HG02571 (cell line): ENCODE measurements at regions not wholly inside any gene's neighbourhood (a gene's known extent, or its start where the extent isn't known, plus 50 kb on each side); places are given as distances from the start of the nearest gene placed in this dataset.

Experiments used
- ATAC-seq: cut with Tn5 transposase; IDR thresholded peaks from one replicate; pipeline ENCODE4 v1.9.1; 2021; ENCODE audit warnings: mild to moderate bottlenecking, moderate library complexity; ENCODE audit not compliant: unreplicated experiment

GRCh38 chr6:119921491-119922010 lies 572.0 kb upstream of the MAN1A1 start:
- no peak for ATAC-seq

GRCh38 chr6:119917186-119917585 lies 567.6 kb upstream of the MAN1A1 start:
- ATAC-seq: no peak

GRCh38 chr6:119915971-119916370 lies 566.4 kb upstream of the MAN1A1 start:
- no peak for ATAC-seq

- no peak for ATAC-seq
These were observed 558.6 kb upstream of the MAN1A1 start for GRCh38 chr6:119908157-119908556.

- no peak for ATAC-seq
These were observed 553.1 kb upstream of the MAN1A1 start for GRCh38 chr6:119902681-119903080.

GRCh38 chr6:119896806-119897205 lies 547.2 kb upstream of the MAN1A1 start:
- ATAC-seq: no peak

GRCh38 chr6:119895626-119896025 lies 546.1 kb upstream of the MAN1A1 start:
- no peak for ATAC-seq

- no peak for ATAC-seq
These were observed 545.2 kb upstream of the MAN1A1 start for GRCh38 chr6:119894811-119895210.

GRCh38 chr6:119891644-119892043 lies 542.1 kb upstream of the MAN1A1 start:
- ATAC-seq: no peak

GRCh38 chr6:119891206-119891605 lies 541.6 kb upstream of the MAN1A1 start:
- ATAC-seq: no peak

- ATAC-seq: no peak
These were observed 540.9 kb upstream of the MAN1A1 start for GRCh38 chr6:119890470-119890869.

GRCh38 chr6:119887666-119888065 lies 538.1 kb upstream of the MAN1A1 start:
- ATAC-seq: no peak

- ATAC-seq: no peak
These were observed 531.9 kb upstream of the MAN1A1 start for GRCh38 chr6:119881416-119881815.

- ATAC-seq: no peak
These were observed 531.3 kb upstream of the MAN1A1 start for GRCh38 chr6:119880840-119881239.

- no peak for ATAC-seq
These were observed 530.2 kb upstream of the MAN1A1 start for GRCh38 chr6:119879731-119880130.

GRCh38 chr6:119874381-119874780 lies 524.8 kb upstream of the MAN1A1 start:
- no peak for ATAC-seq

- no peak for ATAC-seq
These were observed 523.5 kb upstream of the MAN1A1 start for GRCh38 chr6:119873107-119873506.

- no peak for ATAC-seq
These were observed 522.0 kb upstream of the MAN1A1 start for GRCh38 chr6:119871520-119871919.

GRCh38 chr6:119865466-119866350 lies 516.1 kb upstream of the MAN1A1 start:
- no peak for ATAC-seq

- no peak for ATAC-seq
These were observed 513.2 kb upstream of the MAN1A1 start for GRCh38 chr6:119862719-119863118.

GRCh38 chr6:119858901-119859300 lies 509.3 kb upstream of the MAN1A1 start:
- no peak for ATAC-seq

- no peak for ATAC-seq
These were observed 506.6 kb upstream of the MAN1A1 start for GRCh38 chr6:119856136-119856535.

GRCh38 chr6:119848696-119849095 lies 499.1 kb upstream of the MAN1A1 start:
- ATAC-seq: no peak
